Astrocyte of the hippocampus (primary cell): ENCODE measurements at regions not wholly inside any gene's neighbourhood (a gene's known extent, or its start where the extent isn't known, plus 50 kb on each side); places are given as distances from the start of the nearest gene placed in this dataset.
A peak's percentile ranks its signal among the peaks of the same experiment; 100 is the strongest.
"Not testable (repeated sequence)": the region's sequence is repeated elsewhere in the genome, so short reads cannot be mapped to it uniquely, and the experiment has no call there.

ENCODE experiments used
- DNase-seq: peaks from one replicate; pipeline ENCODE4 v3.0.0; 2011; ENCODE audit warnings: low read depth, low spot score

DNA sequence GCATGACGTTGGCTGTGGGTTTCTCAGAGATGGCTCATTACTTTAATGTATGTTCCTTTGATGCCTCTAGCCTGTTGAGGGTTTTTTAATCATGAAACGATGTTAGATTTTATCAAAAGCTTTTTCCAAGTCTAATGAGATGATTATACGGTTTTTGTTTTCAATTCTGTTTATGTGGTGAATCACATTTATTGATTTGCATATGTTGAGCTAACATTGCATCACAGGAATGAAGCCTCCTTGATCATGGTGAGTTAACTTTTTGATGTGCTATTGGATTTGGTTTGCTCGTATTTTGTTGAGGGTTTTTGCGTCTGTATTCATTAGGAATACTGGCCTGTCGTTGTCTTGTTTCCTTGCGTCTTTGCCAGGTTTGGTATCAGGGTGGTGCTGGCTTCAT lies 52.3 kb upstream of the PTPN12 start:
- peak; percentile 8 for DNase-seq

DNA sequence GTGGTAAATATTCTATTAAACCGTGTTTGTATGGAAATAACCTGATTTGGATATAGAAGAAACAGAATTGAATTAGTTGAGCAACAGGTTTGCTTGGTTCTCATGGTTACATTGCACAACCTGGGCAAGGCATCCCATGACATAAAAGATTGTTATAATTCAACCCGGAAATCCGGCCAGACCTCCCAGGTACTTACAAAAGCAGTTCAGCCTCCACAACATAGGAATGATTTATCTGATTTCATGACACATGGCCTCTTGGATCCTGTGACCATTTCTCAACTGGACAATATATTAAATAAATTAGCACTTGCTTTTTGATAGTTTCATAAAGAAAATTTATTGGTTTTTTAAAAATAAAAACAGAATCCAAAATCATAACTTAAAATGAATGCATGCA lies 55.1 kb upstream of the PTPN12 start:
- DNase-seq, result no peak

DNA sequence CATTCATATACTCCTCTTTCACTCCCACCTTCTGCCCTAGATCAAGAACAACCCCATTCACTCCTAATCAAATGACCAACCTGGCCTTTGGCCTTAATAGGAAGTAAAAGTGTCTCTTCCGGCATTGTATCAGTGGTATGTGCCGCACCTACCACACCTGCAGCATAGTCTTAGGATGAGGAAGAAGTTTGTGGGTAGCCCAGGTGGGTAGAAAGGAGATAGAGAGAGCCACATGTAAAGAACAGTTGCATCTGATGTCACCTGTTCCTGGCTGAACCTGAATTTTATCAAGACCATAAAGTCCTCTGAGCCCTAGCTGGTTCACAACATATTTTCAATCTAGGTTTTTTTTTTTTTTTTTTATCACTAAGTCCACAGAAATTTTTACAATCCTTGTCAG lies 55.5 kb upstream of the PTPN12 start:
- DNase-seq, result no peak

DNA sequence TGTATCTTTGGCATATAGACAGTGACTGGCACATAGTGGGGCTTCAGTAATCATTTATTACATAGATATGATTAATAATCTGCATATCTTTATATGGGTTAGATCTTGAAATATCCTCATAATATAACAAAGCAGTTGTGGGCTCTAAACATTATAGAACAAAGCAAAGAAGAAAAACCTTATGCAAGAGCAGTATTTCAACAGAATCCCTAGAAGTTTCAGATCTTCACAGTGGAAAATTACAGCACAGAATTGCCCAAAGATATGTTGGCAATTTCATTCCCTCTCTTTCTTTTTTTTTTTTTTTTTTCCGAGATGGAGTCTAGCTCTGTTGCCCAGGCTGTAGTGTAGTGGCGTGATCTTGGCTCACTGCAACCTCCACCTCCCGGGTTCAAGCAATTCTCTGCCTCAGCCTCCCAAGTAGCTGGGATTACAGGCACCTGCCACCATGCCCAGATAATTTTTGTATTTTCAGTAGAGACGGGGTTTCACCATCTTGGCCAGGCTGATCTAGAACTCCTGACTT lies 56.9 kb upstream of the PTPN12 start:
- DNase-seq, result not testable (repeated sequence)

DNA sequence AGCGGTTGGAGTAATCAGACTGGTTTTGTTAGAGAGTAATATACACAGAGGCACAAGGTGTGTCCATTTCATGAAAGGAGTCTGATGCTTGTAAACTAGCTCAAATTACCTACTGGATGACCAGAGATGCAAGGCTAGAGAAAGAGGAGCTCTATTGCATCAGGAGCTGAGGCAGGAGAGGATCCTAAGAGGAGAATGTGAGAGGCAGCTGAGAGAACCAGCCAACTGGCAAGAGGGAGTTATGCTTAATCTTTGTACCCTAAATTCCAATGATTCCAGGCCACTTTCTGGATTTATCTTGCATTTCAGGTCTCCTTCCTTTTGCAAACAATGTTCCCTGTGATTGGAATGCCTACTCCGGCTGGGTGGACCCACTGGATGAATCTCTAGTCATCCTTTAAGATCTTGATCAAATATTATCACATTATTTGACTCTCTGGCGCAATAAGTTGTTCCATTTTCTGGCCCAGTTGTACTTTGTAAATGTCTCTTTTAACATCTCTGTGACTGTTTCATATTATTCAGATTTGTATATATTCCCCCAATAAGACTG lies 57.5 kb upstream of the PTPN12 start:
- peak; percentile 27 for DNase-seq

DNA sequence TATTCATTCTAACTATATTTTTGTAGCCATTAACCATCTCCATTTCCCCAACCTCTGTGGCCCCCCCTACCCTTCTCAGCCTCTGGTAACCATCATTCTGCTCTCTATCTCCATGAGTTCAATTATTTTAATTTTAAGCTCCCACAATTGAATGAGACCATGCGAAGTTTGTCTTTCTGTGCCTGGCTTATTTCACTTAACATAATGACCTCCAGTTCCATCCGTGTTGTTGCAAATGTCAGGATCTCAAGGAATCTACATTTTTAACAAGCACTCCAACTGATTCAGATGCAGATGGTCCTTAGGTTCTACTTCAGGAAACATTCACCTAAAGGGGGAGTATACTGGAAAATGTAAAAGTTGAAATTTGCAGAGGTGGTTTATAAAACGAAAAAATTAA lies 60.2 kb upstream of the PTPN12 start:
- DNase-seq, result no peak

DNA sequence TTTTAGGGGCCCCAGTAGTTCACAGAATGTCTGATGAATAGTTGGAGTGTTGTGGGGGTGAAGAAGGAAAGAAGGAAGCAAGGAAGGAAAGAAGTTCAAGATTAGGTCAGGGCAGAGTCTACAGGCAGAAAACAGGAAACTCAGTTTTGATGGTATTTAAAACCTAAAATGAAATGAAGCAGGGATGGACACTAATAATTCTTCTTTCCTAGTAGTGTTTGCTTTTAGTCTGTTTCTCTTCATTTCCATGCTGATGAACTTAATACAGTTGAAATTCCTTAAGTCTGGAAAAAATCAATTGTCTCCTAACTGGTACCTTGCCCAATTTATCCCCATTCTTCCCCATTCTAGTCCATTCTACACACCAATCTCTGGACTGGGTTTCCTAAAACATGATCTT lies 59.0 kb upstream of the GSAP start:
- no peak for DNase-seq

DNA sequence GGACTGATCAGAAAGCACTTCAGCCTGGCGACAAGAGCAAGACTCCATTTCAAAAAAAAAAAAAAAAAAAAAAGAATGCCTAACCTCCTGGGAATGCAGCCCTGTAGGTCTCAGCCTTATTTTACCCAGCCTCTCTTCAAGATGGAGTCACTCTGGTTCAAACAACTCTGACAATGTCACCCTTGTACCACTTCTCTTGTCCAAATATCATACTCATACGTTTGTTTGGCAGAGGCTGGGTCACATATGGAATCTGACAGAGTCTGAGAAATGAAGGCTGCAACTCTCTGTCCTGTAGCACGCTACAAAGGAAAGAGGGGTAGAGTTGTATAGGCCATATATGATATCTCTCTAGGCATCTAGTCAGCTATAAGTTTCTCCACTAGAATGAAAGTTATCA lies 58.6 kb upstream of the GSAP start:
- no peak for DNase-seq

DNA sequence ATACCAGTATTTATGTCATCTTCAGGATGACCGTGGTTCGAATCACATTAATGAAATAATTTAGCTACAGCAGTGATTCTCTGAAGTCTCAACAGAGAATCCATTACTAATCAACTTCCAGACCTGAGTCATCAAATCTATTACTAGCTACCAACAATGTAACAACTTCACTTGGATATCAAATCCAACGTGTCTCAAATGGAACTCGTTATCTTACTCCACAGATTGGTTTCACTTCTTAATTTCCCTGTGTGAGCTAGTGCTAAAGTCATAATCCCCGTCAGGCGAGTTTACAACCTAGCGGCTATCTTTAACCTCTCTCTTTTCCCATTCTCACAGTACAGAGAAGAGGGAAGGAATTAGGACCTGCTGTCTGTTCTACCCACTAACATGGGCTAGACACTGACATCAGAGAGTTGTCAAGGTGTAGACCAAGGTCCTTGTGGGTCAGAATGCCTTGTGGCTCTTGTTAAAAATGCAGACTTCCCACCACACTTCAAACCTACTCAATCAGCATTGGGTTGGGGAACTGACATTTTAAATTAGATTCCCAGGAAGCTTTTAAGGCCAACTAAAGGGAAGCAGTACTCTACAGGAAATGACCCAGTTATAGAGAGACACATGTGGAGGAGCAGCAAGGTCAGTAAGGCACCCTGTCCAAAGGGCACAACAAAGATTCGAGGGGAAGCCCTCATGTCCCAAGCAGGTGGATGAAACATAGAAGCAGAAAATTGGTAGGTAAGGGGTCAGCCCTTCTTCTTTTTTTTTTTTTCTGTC lies 57.3 kb upstream of the GSAP start:
- no peak for DNase-seq

DNA sequence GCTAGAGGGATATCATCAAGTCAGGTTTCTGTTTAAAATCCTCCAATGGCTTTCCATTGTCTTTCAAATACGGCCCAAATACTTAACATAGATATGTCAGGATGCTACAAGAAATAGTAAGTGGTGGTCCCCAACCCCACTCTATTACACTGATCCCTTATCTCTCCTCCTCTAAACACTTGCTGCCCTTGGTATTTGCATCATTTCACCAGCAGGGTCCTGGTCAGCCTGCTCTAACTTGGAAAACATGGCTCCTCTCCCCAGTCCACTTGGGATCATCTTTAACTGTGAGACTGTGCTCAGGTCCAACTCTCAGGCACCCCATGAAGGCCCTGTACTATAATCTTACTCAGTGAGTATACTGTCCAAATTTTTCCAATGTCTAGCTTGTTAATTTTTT lies 53.8 kb upstream of the GSAP start:
- no peak for DNase-seq

DNA sequence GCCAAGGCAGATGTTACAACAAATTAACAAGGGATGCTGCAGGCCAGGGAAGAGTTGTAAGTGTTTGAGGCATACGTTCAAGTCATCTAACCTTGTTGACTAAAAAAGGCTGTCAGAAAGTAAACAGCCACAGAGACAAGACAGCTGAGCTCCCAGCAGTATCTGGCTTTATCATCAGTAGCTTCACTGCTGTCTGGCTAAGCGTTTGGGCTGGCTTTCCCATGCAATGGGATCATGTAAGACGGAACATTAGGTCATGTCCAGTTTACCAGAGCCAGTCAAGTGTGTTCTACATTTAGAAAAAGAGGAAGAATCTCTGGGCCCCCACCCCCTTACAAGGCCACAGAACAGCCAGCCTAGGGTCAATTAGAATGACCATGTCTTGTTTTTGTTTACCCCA lies 51.3 kb upstream of the GSAP start:
- no peak for DNase-seq

DNA sequence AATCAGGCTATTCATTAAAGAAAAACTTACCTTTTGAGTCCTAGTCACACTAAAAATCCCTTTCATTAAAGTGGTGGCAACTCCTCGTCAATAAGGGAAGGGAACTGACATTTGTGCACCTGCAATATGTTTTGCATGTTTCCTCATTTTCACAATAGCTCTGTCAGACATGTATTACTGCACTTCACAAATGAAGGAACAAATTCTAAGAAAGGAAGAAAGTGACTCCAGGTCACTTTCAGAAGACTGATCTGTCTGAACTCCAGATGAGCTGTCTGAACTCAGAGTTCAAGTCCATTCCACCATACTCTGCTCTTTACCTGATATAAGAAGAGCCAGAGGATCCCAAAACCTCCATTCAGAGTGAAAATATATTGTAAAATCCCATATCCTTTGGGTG lies 50.3 kb upstream of the GSAP start:
- no peak for DNase-seq
